CD14-positive monocyte (primary cell): ENCODE measurements at regions not wholly inside any gene's neighbourhood (a gene's known extent, or its start where the extent isn't known, plus 50 kb on each side); places are given as distances from the start of the nearest gene placed in this dataset.

ENCODE experiments used
- DNase-seq, 3 donors: peaks; one replicate each; pipeline ENCODE4 v3.0.0-alpha.2; 2011 to 2022
- H2AFZ ChIP-seq: 2 replicates; pipeline ENCODE4 v1.6.0; 2012; ENCODE audit warnings: mild to moderate bottlenecking, low read depth, low read length, inconsistent platforms; ENCODE audit not compliant: insufficient read depth, poor library complexity, severe bottlenecking
- H3K27ac ChIP-seq, 2 donors: 1 replicate in 1 of 2; 2 replicates in 1 of 2; pipeline ENCODE4 v1.5.1; 2012 to 2013; ENCODE audit warnings: low read length in 2 of 2, control low read depth in 1 of 2, inconsistent platforms in 1 of 2, low read depth in 1 of 2, mild to moderate bottlenecking in 1 of 2
- H3K27me3 ChIP-seq, 2 donors: one replicate each; pipeline versions ENCODE4 v1.6.0 to v1.6.1; 2011 to 2013; ENCODE audit warnings: low read length in 2 of 2; ENCODE audit not compliant: control insufficient read depth in 2 of 2, insufficient read depth in 2 of 2
- H3K36me3 ChIP-seq, 2 donors: replicated peaks in 1 of 2; 1 replicate in 1 of 2; 2 replicates in 1 of 2; pipeline versions ENCODE4 v1.5.1 to v1.6.1; 2012 to 2013; ENCODE audit warnings: low read length in 2 of 2, control low read depth in 1 of 2, inconsistent platforms in 1 of 2, mild to moderate bottlenecking in 1 of 2; ENCODE audit not compliant: insufficient read depth in 2 of 2, control insufficient read depth in 1 of 2
- H3K4me1 ChIP-seq, 2 donors: 1 replicate in 1 of 2; 2 replicates in 1 of 2; pipeline versions ENCODE4 v1.5.1 to v1.6.1; 2012 to 2013; ENCODE audit warnings: low read length in 2 of 2, control low read depth in 1 of 2, inconsistent platforms in 1 of 2, mild to moderate bottlenecking in 1 of 2, moderate library complexity in 1 of 2; ENCODE audit not compliant: insufficient read depth in 2 of 2, control insufficient read depth in 1 of 2
- H3K4me2 ChIP-seq: replicated peaks from 2 replicates; pipeline ENCODE3; 2012; ENCODE audit warnings: low read length, moderate library complexity, mild to moderate bottlenecking; ENCODE audit not compliant: poor library complexity, severe bottlenecking; ENCODE audit errors: extremely low read depth
- H3K4me3 ChIP-seq, 3 experiments: fragments of 200-600 bp in 1 of 3; sonication (generic) in 1 of 3; replicated peaks in 1 of 3; 1 replicate in 2 of 3; 2 replicates in 1 of 3; pipeline ENCODE4 v1.5.1; 2011 to 2013; ENCODE audit warnings: low read length in 3 of 3, mild to moderate bottlenecking in 3 of 3, control low read depth in 2 of 3, low read depth in 2 of 3, inconsistent platforms in 1 of 3, moderate library complexity in 1 of 3
- H3K79me2 ChIP-seq: 2 replicates; pipeline ENCODE4 v1.6.0; 2012; ENCODE audit warnings: mild to moderate bottlenecking, control low read depth, inconsistent platforms, low read length, moderate library complexity; ENCODE audit not compliant: insufficient read depth
- H3K9ac ChIP-seq: 2 replicates; pipeline ENCODE4 v1.6.0; 2017; ENCODE audit warnings: low read length, mild to moderate bottlenecking; ENCODE audit not compliant: insufficient read depth, poor library complexity, severe bottlenecking
- H3K9me3 ChIP-seq, 2 donors: replicated peaks in 1 of 2; 1 replicate in 1 of 2; 2 replicates in 1 of 2; pipeline versions ENCODE4 v1.5.1 to v1.6.1; 2012 to 2013; ENCODE audit warnings: low read length in 2 of 2, control low read depth in 1 of 2; ENCODE audit not compliant: control insufficient read depth in 1 of 2, insufficient read depth in 1 of 2
- H4K20me1 ChIP-seq: 2 replicates; pipeline ENCODE4 v1.6.0; 2012; ENCODE audit warnings: mild to moderate bottlenecking, low read length, control low read depth, moderate library complexity; ENCODE audit not compliant: insufficient read depth
- H3K27ac Mint-ChIP-seq, 7 donors: one replicate each; pipeline ENCODE4 v1.8.0; 2020; ENCODE audit warnings: mild to moderate bottlenecking in 7 of 7, mixed read lengths in 7 of 7, moderate library complexity in 6 of 7, inconsistent platforms in 2 of 7
- H3K27me3 Mint-ChIP-seq, 3 donors: one replicate each; pipeline ENCODE4 v1.8.0; 2021 to 2022; ENCODE audit warnings: low read depth in 3 of 3, mild to moderate bottlenecking in 3 of 3, mixed read lengths in 3 of 3, moderate library complexity in 3 of 3, inconsistent platforms in 1 of 3
- H3K36me3 Mint-ChIP-seq, 2 donors: one replicate each; pipeline ENCODE4 v1.8.0; 2020; ENCODE audit warnings: mixed read lengths in 2 of 2, inconsistent platforms in 1 of 2, mild to moderate bottlenecking in 1 of 2
- H3K4me1 Mint-ChIP-seq: one replicate; pipeline ENCODE4 v1.8.0; 2020; ENCODE audit warnings: mild to moderate bottlenecking, mixed read lengths
- H3K4me3 Mint-ChIP-seq, 2 donors: one replicate each; pipeline ENCODE4 v1.8.0; 2020; ENCODE audit warnings: mild to moderate bottlenecking in 2 of 2, mixed read lengths in 2 of 2, moderate library complexity in 1 of 2
- H3K9me3 Mint-ChIP-seq, 7 donors: one replicate each; pipeline ENCODE4 v1.8.0; 2020 to 2022; ENCODE audit warnings: mixed read lengths in 7 of 7, mild to moderate bottlenecking in 6 of 7, moderate library complexity in 6 of 7, inconsistent platforms in 2 of 7
- CTCF ChIP-seq: fragments of 200-600 bp; IDR thresholded peaks from one replicate; pipeline ENCODE4 v1.8.0; 2022; ENCODE audit warnings: antibody characterized with exemption, mild to moderate bottlenecking
- WGBS: methylation state at CpG from one replicate; pipeline ENCODE4 v1.1.5; 2013; ENCODE audit warnings: missing lambda C conversion rate; ENCODE audit not compliant: insufficient coverage; 5-methylcytosine and 5-hydroxymethylcytosine counted together
- intact Hi-C, 2 donors: fragments of 100-400 bp; cut with micrococcal nuclease; formaldehyde crosslinking; loops; one replicate each; pipeline versions ENCODE4 v1.15.0 to v1.15.1; 2023

- Histone ChIP-seq H3K27me3 (no peaks in the 10 kb centered on the region), H3K27ac (no peak overlapping the region), H3K4me3 (no peak overlapping the region), H3K9me3 (peaks cover 0 to 4% of the 10 kb centered on the region in 2 donors), H4K20me1 (no peaks in the 10 kb centered on the region), H3K4me1 (no peaks in the 10 kb centered on the region), H3K9ac (no peak overlapping the region), H3K36me3 (peaks cover 14 to 32% of the 10 kb centered on the region in 2 donors), H3K79me2 (no peaks in the 10 kb centered on the region), H3K4me2 (no peak overlapping the region), H2AFZ (no peak overlapping the region)
- Mint-ChIP-seq H3K27ac (no peak overlapping the region), H3K9me3 (peaks cover 0 to 6% (median 4%) of the 10 kb centered on the region in 7 donors), H3K27me3 (peaks cover 0 to 1% (median 0%) of the 10 kb centered on the region in 3 donors), H3K36me3 (peaks cover 31 to 45% of the 10 kb centered on the region in 2 donors), H3K4me3 (no peak overlapping the region), H3K4me1 (no peaks in the 10 kb centered on the region)
- intact Hi-C loops, result no loop called here
- 100% methylated on average over 1 of the region's 5 CpGs for WGBS
- no peak for DNase-seq
- TF ChIP-seq CTCF, result no peak
Measured at GRCh38 chr22:25482091-25482760, 82.2 kb upstream of the GRK3 start.

GRCh38 chr22:25482868-25483639 is 81.4 kb upstream of the GRK3 start:
- peaks cover 0 to 1% (median 0%) of the 10 kb centered on the region in 3 donors for H3K27me3 Mint-ChIP-seq
- H2AFZ ChIP-seq, result no peak overlapping the region

More at GRCh38 chr22:25482868-25483639, 81.4 kb upstream of the GRK3 start:
- H4K20me1 ChIP-seq, result no peaks in the 10 kb centered on the region
- Mint-ChIP-seq H3K36me3 (peaks cover 24 to 40% of the 10 kb centered on the region in 2 donors), H3K4me1 (no peaks in the 10 kb centered on the region), H3K27ac (no peak overlapping the region), H3K9me3 (peaks cover 0 to 2% (median 1%) of the 10 kb centered on the region in 7 donors), H3K4me3 (no peak overlapping the region)
- no peak overlapping the region for H3K4me3 ChIP-seq
- no peaks in the 10 kb centered on the region for H3K27me3 ChIP-seq
- H3K79me2 ChIP-seq, result no peaks in the 10 kb centered on the region
- no peak overlapping the region for H3K9ac ChIP-seq
- peaks cover 14 to 28% of the 10 kb centered on the region in 2 donors for H3K36me3 ChIP-seq
- no peaks in the 10 kb centered on the region for H3K9me3 ChIP-seq
- 100% methylated on average over 1 of the region's 3 CpGs for WGBS
- DNase-seq, result no peak
- TF ChIP-seq CTCF, result no peak
- H3K4me1 ChIP-seq, result no peaks in the 10 kb centered on the region
- intact Hi-C loops, result no loop called here
- no peak overlapping the region for H3K27ac ChIP-seq
- H3K4me2 ChIP-seq, result no peak overlapping the region
